Rectal smooth muscle tissue (tissue), 1 donor: ENCODE measurements at regions not wholly inside any gene's neighbourhood (a gene's known extent, or its start where the extent isn't known, plus 50 kb on each side); places are given as distances from the start of the nearest gene placed in this dataset.

Experiments used
- H3K27ac ChIP-seq: one replicate; pipeline ENCODE4 v1.7.0; 2013; ENCODE audit warnings: low read depth, low read length, inconsistent platforms
- H3K27me3 ChIP-seq: one replicate; pipeline ENCODE4 v1.7.0; 2013; ENCODE audit warnings: low read length; ENCODE audit not compliant: control insufficient read depth, insufficient read depth
- H3K36me3 ChIP-seq: one replicate; pipeline ENCODE4 v1.7.0; 2013; ENCODE audit warnings: low read length; ENCODE audit not compliant: control insufficient read depth, insufficient read depth
- H3K4me1 ChIP-seq: one replicate; pipeline ENCODE4 v1.7.0; 2013; ENCODE audit warnings: low read length; ENCODE audit not compliant: control insufficient read depth, insufficient read depth
- H3K4me3 ChIP-seq: one replicate; pipeline ENCODE4 v1.7.0; 2013; ENCODE audit warnings: low read length
- H3K9ac ChIP-seq: one replicate; pipeline ENCODE4 v1.7.0; 2013; ENCODE audit warnings: low read length

DNA sequence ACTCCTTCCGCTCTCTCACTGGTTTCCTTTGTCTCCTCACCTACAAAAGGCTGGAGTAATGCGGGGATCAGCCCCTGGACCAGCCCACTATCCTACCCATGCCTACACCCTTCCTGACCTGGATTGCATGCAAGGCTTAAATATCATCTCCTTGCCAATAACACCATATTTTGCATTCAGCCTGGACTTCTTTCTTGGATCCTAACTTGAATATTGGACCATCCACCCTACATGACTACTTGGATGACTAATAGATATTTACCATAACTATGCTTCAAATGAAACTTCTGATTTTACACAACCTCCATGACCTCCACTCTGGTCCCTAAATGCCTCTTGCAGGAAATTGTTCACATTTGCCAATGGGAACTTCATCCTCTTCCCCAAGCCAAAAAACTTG lies 188.3 kb upstream of the AKR1E2 start:
- H3K27ac ChIP-seq: no peak overlapping the region
- no peaks in the 10 kb centered on the region for H3K36me3 ChIP-seq
- no peaks in the 10 kb centered on the region for H3K27me3 ChIP-seq
- H3K4me1 ChIP-seq: peaks cover 6% of the 10 kb centered on the region
- H3K4me3 ChIP-seq: no peak overlapping the region
- no peak overlapping the region for H3K9ac ChIP-seq

DNA sequence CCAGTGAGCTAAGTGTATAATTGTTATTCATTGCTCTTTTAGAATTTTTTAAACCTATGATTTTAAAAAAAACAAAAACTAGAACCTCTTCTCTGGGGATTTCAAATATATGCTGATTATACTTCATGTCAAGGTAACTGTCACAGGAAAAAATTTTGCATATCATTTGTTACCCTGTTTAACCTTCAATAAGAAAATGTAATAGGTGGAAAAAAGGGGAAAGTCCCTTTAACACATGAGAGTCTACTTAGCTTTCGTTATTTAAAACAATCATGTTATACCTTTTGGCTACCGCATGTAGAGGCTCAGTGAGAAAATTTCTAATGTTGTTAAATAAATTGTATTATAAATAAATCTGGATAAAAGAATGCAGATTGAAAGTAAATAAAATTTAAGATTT lies 190.1 kb upstream of the AKR1E2 start:
- no peaks in the 10 kb centered on the region for H3K36me3 ChIP-seq
- H3K4me1 ChIP-seq: peaks cover 6% of the 10 kb centered on the region
- no peak overlapping the region for H3K27ac ChIP-seq
- H3K27me3 ChIP-seq: no peaks in the 10 kb centered on the region
- no peak overlapping the region for H3K9ac ChIP-seq
- no peak overlapping the region for H3K4me3 ChIP-seq

DNA sequence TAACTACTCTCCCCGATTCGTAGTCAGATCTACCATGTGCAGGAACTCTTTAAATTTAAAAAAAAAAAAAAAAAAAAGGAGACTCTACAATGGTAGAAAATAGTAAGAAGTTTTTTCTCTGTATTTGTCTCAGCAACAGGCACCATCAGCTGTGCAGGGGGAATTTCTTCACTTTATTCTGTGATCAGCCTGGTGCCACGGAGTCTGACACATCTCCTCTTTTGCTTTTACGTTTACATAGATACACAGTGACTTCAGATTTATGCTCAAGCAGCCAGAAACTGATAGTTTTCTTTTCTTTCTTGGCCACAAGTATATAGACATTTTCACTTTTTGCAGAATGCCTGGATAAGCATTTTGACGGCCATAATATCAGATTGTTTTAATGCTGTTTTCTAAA lies 190.6 kb upstream of the AKR1E2 start:
- H3K27ac ChIP-seq: no peak overlapping the region

DNA sequence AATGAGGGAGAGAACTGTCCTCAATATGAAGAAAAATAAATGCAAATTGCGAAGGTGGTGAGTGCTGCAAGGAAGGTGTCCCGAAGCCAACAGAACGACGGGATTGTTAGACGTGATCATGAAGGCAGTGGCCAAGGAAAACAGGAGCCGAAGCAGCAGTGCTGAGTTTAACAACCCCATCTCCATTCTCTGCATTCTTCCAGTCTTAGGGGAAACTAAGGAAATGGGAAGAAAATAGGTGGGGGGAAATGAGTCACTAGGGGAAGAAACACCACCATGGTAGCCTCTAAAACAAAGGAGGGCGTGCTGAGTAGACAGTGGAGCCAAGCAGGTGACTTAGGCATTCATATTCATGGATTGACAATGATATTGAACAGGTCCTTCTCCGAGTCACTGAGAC lies 192.2 kb upstream of the AKR1E2 start:
- H3K4me3 ChIP-seq: no peak overlapping the region
- no peaks in the 10 kb centered on the region for H3K36me3 ChIP-seq
- no peak overlapping the region for H3K9ac ChIP-seq
- no peak overlapping the region for H3K27ac ChIP-seq
- no peaks in the 10 kb centered on the region for H3K27me3 ChIP-seq
- H3K4me1 ChIP-seq: no peaks in the 10 kb centered on the region

More for the DNA sequence above, 190.6 kb upstream of the AKR1E2 start:
- H3K9ac ChIP-seq: no peak overlapping the region
- H3K36me3 ChIP-seq: no peaks in the 10 kb centered on the region
- no peaks in the 10 kb centered on the region for H3K27me3 ChIP-seq
- H3K4me1 ChIP-seq: peaks cover 5% of the 10 kb centered on the region
- no peak overlapping the region for H3K4me3 ChIP-seq

DNA sequence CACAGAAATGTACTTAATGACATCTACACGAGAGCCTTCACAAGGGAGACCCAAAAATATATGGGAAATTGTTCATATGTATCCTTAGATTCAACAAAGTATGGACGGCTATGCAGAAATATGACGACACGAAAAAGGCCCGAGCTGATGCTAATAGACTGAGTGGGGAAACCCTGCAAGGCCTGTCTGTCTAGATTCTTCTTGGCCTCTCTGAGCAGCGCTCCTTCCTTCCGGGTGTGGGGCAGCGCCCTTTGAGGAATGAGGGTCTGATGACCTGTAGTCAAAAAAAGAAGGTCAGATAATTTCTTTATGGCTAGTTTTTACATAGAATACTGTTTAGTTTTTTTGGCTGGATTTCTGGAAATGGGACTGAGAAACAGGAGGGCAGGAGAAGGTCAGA lies 192.8 kb upstream of the AKR1E2 start:
- no peak overlapping the region for H3K27ac ChIP-seq
- no peak overlapping the region for H3K4me3 ChIP-seq
- H3K36me3 ChIP-seq: no peaks in the 10 kb centered on the region

DNA sequence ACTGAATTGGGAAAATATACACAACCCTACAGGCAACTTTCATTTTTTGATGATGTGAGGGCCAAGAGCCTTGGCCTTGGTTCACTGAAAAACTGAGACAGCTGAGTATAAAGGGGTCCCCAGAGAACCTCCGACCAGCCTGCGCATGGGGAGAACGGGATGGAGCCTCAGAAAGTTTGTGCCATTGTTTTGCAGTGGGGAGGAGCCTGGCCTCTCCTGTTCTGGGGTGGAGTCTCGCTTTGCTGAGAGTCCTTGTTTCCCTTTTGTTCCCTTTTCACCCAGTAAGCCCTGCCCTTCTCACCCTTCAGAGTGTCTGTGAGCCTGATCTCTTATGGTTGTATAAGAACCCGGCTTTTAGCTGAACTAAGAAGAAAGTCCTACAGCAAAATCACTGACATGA lies 193.2 kb upstream of the AKR1E2 start:
- Histone ChIP-seq H3K4me1 (no peaks in the 10 kb centered on the region), H3K27ac (no peak overlapping the region)

More for the DNA sequence above, 192.8 kb upstream of the AKR1E2 start:
- Histone ChIP-seq H3K9ac (no peak overlapping the region), H3K4me1 (no peaks in the 10 kb centered on the region), H3K27me3 (no peaks in the 10 kb centered on the region)

DNA sequence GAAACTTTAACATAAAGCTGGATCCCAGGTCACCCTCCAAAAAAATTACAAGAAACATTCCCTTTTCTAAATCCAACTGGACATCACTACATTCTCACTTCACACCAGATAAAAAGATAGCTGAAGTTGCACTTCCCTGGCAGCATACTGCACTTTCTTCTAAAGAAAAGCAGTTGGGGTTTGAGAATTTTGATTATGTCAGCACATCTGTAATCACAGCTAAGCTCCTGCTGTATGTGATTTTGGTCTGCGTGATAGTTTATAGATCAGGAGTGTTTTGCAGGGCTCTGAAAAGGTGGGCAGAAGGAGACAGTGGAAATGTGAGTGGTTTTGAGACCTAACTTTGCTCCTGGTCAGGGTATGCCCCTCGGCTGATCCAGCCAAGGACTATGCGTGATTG lies 199.1 kb upstream of the AKR1E2 start:
- Histone ChIP-seq H3K4me3 (no peak overlapping the region), H3K36me3 (no peaks in the 10 kb centered on the region), H3K27ac (no peak overlapping the region), H3K4me1 (no peaks in the 10 kb centered on the region), H3K27me3 (no peaks in the 10 kb centered on the region), H3K9ac (no peak overlapping the region)

More for the DNA sequence above, 193.2 kb upstream of the AKR1E2 start:
- Histone ChIP-seq H3K4me3 (no peak overlapping the region), H3K36me3 (no peaks in the 10 kb centered on the region), H3K27me3 (no peaks in the 10 kb centered on the region), H3K9ac (no peak overlapping the region)

DNA sequence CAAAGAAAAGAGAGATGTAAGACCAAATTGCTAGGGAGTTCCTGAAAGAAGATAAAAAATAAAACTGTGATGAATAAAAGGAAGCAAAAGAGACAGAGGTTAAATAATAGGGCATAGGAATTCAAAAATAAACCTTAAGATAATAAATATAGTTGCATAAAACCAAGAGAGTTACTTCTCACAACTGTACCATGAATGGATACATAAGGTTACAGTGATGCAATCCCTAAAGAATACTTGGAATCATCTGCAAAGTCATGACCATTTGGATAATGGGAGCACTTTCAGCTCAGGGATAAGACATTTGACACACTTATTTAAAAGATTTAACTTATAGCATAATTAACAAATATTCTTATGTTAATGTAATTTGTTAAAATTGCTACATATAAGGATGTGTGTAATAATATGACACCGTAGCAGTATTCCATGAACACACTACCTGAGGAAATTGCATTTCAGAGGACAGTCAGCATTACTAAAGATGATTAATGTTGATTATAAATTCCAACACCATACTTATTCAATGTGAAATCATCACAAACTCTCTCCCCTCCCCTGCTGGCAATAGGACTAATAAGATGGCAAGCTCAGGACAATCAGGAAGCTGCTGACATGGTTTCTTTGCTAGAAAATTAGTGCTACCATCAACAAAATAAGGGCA lies 202.1 kb upstream of the AKR1E2 start:
- no peak overlapping the region for H3K27ac ChIP-seq
- no peaks in the 10 kb centered on the region for H3K27me3 ChIP-seq
- no peak overlapping the region for H3K4me3 ChIP-seq
- H3K9ac ChIP-seq: no peak overlapping the region
- no peaks in the 10 kb centered on the region for H3K4me1 ChIP-seq
- H3K36me3 ChIP-seq: no peaks in the 10 kb centered on the region

DNA sequence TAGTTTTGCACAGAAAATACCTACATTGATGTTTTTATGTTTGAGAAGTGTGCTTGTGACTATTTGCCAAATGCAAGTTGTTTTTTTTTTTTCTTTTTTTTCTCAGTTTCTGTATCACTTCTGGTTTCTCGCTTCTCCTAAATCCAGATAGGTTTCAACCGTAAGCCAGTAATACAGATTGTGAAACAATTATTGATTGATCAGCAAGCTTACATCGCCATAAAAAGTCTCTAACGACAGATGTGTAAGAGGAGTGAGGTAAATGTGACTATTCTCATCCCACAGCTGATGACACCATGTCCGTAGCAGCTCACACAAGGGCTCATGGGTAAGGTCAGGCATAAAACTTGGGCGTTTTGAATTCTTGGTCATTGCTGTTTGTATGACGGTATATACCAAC lies 202.8 kb upstream of the AKR1E2 start:
- H3K27ac ChIP-seq: no peak overlapping the region
- no peaks in the 10 kb centered on the region for H3K27me3 ChIP-seq
- no peak overlapping the region for H3K4me3 ChIP-seq
- no peak overlapping the region for H3K9ac ChIP-seq
- H3K36me3 ChIP-seq: no peaks in the 10 kb centered on the region
- H3K4me1 ChIP-seq: no peaks in the 10 kb centered on the region

DNA sequence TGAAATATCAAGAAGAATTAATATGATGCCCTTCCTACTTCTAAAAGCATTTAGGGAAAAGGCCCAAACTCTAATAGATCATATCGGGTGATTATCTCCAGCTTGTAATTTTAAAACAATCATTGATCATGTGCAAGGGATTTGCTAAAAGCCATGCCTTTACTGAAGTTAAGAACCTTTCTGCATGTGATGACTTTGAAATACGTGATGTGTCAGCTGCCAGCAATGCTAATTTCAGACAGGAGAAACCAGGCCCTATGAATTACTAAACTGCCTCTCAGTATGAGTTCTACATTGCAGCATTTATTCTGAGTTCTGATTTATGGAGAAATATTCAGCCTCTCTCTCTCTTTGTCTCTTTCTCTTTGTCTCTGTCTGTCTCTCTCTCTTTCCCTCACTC lies 203.6 kb upstream of the AKR1E2 start:
- Histone ChIP-seq H3K36me3 (no peaks in the 10 kb centered on the region), H3K27ac (no peak overlapping the region), H3K27me3 (no peaks in the 10 kb centered on the region), H3K4me3 (no peak overlapping the region), H3K4me1 (no peaks in the 10 kb centered on the region), H3K9ac (no peak overlapping the region)

DNA sequence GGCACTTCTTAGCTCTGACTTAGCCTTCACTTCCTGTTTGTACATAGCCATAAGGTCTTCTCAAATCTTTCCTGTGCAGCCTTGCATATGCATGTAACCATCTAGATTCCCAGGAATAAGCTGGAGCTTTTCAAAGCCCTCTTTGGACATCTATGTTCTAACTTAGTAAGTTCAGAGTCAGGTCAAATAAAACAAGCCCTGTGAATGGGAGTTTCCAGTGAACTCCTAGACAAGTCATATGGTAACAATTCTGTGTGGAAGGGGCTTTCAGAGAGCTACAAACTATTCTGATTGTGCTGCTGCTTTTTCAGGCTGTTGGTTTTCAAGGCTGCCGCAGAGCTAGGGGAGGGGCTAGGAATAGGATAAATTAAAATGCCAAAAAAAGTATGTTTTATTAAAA lies 208.4 kb upstream of the AKR1E2 start:
- Histone ChIP-seq H3K36me3 (no peaks in the 10 kb centered on the region), H3K9ac (no peak overlapping the region), H3K27ac (no peak overlapping the region), H3K27me3 (no peaks in the 10 kb centered on the region), H3K4me3 (no peak overlapping the region), H3K4me1 (no peaks in the 10 kb centered on the region)

DNA sequence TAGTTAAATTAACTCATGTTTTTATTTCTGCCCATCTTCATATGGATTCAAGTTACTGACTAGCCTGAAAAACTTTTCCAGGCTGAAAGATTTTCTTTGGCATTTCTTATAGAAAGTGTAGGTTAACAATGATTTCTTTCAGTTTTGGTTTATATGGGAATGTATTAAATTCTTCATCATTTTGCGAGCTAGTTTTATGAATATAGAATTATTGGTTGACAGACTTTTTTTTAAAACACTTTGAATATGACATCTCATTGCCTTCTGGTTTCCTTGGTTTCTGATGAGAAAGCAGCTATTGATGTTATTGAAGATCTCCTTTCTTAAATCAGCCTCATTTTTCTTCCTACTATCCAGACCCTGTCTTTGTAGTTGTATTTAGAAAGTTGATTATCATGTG lies 211.0 kb upstream of the AKR1E2 start:
- H3K36me3 ChIP-seq: no peaks in the 10 kb centered on the region
- H3K27me3 ChIP-seq: no peaks in the 10 kb centered on the region
- H3K9ac ChIP-seq: no peak overlapping the region

DNA sequence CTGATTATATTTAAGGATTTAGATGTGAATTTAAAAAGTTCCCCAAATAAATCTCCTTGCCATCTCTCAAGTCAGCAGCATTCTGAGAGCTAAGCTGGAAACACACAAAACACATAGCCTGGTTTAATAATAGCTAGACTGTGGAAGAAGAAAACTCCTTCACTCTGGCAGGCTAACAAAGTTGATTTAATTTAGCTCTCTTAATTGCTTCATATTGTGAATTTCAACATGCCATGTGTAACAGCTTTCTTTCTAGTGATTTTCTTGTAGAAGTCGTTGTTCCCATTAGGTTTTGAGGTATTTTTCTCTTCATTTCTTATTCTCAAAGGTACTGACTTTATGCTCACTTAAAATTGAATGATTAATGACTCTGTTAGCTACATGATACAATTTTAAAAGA lies 216.8 kb upstream of the AKR1E2 start:
- Histone ChIP-seq H3K27ac (no peak overlapping the region), H3K9ac (no peak overlapping the region), H3K4me3 (no peak overlapping the region), H3K27me3 (no peaks in the 10 kb centered on the region), H3K36me3 (no peaks in the 10 kb centered on the region), H3K4me1 (no peaks in the 10 kb centered on the region)

More for the DNA sequence above, 211.0 kb upstream of the AKR1E2 start:
- H3K4me1 ChIP-seq: no peaks in the 10 kb centered on the region
- H3K27ac ChIP-seq: no peak overlapping the region
- H3K4me3 ChIP-seq: no peak overlapping the region
